SIG-M5 treated with dmso at 0.1 percent for 504 hours (cell line): ENCODE measurements at regions not wholly inside any gene's neighbourhood (a gene's known extent, or its start where the extent isn't known, plus 50 kb on each side); places are given as distances from the start of the nearest gene placed in this dataset.

Source experiments
- DNase-seq: peaks from one replicate; lab custom pipeline; 2025; ENCODE audit not compliant: unreplicated experiment; lab: John Stamatoyannopoulos, UW

GRCh38 chr3:132834356-132834755 is 112.1 kb upstream of the NPHP3 start:
- no peak for DNase-seq

- no peak for DNase-seq
Observed at GRCh38 chr3:132829101-132829500, 106.9 kb upstream of the NPHP3 start.

GRCh38 chr3:132822837-132823236 is 100.6 kb upstream of the NPHP3 start:
- no peak for DNase-seq

- DNase-seq, result no peak
Observed at GRCh38 chr3:132822266-132822665, 100.1 kb upstream of the NPHP3 start.

GRCh38 chr3:132821314-132821713 is 99.1 kb upstream of the NPHP3 start:
- DNase-seq, result no peak

GRCh38 chr3:132818251-132818650 is 96.0 kb upstream of the NPHP3 start:
- no peak for DNase-seq

- no peak for DNase-seq
Observed at GRCh38 chr3:132817646-132818177, 95.5 kb upstream of the NPHP3 start.

- DNase-seq, result no peak
Observed at GRCh38 chr3:132805071-132805470, 82.9 kb upstream of the NPHP3 start.

- DNase-seq, result no peak
Observed at GRCh38 chr3:132804498-132804897, 82.3 kb upstream of the NPHP3 start.

- peak; percentile 4 for DNase-seq
Observed at GRCh38 chr3:132803889-132804288, 81.7 kb upstream of the NPHP3 start.

- DNase-seq, result no peak
Observed at GRCh38 chr3:132800958-132801357, 78.7 kb upstream of the NPHP3 start.

GRCh38 chr3:132790806-132791205 is 68.6 kb upstream of the NPHP3 start:
- DNase-seq, result no peak

- no peak for DNase-seq
Observed at GRCh38 chr3:132789959-132790358, 67.8 kb upstream of the NPHP3 start.

GRCh38 chr3:132788301-132788671 is 66.1 kb upstream of the NPHP3 start:
- DNase-seq, result no peak

- DNase-seq, result no peak
Observed at GRCh38 chr3:132787616-132788300, 65.5 kb upstream of the NPHP3 start.

- DNase-seq, result no peak
Observed at GRCh38 chr3:132786890-132787289, 64.7 kb upstream of the NPHP3 start.

GRCh38 chr3:132785292-132785691 is 63.1 kb upstream of the NPHP3 start:
- DNase-seq, result no peak

- no peak for DNase-seq
Observed at GRCh38 chr3:132784502-132785025, 62.4 kb upstream of the NPHP3 start.

- DNase-seq, result no peak
Observed at GRCh38 chr3:132783152-132783551, 60.9 kb upstream of the NPHP3 start.

GRCh38 chr3:132781922-132782321 is 59.7 kb upstream of the NPHP3 start:
- DNase-seq, result no peak

- no peak for DNase-seq
Observed at GRCh38 chr3:132777171-132777570, 55.0 kb upstream of the NPHP3 start.

- DNase-seq, result no peak
Observed at GRCh38 chr3:132773071-132773619, 50.9 kb upstream of the NPHP3 start.

GRCh38 chr3:132772252-132772651 is 50.0 kb upstream of the NPHP3 start:
- DNase-seq, result no peak
